ENCODE measurements at regions not wholly inside any gene's neighbourhood (a gene's known extent, or its start where the extent isn't known, plus 50 kb on each side); places are given as distances from the start of the nearest gene placed in this dataset.

DNA sequence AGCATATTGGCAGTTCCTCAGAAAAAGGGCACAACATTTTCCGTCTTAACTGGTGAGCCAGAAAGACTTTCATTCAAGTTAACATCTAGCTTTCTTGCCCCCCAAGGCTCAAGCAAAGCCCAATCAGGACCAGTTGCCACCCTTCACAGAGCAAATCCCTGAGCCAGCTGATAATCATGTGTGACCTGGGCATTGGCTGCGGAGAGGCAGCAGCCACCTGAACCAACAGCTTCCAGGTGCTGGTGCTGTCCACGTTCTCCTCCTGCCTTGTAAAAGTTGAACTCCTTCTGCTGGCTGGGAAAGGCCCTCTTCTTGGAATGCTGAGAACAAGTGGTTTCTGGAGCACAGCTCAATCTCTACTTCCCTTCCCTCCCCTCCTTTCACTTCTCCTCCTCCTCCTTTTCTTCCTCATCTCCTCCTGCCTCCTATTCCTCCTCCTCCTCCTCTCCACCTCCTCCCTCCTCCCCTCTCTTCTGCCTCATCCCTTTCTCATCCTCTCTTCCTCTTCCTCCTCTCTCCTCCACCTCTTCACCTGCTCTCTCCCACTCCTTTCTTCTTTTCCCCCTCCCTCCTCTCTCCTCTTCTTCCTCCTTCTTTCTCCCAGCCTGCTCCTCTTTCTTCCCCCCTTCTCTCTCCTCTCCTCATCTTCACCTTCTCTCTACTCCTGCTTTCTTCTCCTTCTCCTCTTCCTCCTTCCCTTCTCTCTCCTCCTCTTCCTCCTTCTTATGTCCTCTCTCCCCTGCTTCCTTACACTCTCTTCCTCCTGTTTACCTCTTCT is 140.6 kb downstream of the JCAD start:
- TF ChIP-seq, protein P1, sequence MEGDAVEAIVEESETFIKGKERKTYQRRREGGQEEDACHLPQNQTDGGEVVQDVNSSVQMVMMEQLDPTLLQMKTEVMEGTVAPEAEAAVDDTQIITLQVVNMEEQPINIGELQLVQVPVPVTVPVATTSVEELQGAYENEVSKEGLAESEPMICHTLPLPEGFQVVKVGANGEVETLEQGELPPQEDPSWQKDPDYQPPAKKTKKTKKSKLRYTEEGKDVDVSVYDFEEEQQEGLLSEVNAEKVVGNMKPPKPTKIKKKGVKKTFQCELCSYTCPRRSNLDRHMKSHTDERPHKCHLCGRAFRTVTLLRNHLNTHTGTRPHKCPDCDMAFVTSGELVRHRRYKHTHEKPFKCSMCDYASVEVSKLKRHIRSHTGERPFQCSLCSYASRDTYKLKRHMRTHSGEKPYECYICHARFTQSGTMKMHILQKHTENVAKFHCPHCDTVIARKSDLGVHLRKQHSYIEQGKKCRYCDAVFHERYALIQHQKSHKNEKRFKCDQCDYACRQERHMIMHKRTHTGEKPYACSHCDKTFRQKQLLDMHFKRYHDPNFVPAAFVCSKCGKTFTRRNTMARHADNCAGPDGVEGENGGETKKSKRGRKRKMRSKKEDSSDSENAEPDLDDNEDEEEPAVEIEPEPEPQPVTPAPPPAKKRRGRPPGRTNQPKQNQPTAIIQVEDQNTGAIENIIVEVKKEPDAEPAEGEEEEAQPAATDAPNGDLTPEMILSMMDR (IDR thresholded peaks at IDR 0.05; ENCODE audit: borderline replicate concordance, extremely low read depth, low read length, poor library complexity, severe bottlenecking), result no peak
- no peak for TF ChIP-seq EZH2 (IDR thresholded peaks at IDR 0.05; ENCODE audit: borderline replicate concordance, low read depth, low read length, severe bottlenecking)

Measured in DND-41 (cell line).